CD4-positive, alpha-beta T cell treated with Interleukin-12 subunit alpha and Interleukin-12 subunit beta, for 1 hour (primary cell): ENCODE measurements at regions not wholly inside any gene's neighbourhood (a gene's known extent, or its start where the extent isn't known, plus 50 kb on each side); places are given as distances from the start of the nearest gene placed in this dataset.
"Not testable (repeated sequence)": the region's sequence is repeated elsewhere in the genome, so short reads cannot be mapped to it uniquely, and the experiment has no call there.

Source experiments
- DNase-seq: peaks from one replicate; pipeline ENCODE4 v3.0.0-alpha.2; 2020

DNA sequence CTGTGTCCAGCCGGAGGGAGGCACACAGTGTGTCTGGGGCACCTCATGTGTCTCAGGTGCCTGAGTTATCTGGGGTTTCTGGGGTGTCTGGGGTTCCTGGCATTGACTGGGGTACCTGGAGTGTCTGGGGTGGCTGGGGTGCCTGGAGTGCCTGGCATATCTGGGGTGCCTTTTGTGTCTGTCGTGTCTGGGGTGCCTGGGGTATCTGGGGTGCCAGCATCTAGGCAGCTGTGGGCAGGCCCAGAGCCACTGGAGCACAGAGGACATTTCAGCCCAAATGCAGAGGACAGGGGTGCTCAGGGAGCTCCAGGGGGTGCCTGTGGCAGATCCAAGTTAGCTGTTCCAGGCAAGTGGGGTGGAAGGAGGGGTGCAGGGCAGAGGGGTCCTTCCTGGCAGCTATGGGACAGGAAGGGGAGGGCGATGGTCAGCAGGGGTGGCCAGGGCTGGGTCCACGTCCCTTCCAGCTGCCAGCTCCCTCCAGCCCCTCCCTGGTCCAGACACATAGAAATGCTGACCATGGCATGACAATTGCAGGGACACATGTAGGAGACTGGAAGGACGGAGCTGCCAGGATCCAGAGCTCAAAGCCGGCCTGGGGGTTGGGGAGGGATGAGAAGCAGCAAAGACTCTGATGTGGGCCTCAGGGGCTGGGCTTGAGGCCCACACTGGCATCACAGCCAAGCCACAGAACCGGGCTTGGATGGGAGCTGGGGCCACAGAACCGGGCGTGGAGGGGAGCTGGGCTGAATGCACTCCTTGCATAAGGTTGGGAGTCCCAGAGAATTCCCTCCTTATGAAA is 133.0 kb downstream of the BRD1 start:
- no peak for DNase-seq

DNA sequence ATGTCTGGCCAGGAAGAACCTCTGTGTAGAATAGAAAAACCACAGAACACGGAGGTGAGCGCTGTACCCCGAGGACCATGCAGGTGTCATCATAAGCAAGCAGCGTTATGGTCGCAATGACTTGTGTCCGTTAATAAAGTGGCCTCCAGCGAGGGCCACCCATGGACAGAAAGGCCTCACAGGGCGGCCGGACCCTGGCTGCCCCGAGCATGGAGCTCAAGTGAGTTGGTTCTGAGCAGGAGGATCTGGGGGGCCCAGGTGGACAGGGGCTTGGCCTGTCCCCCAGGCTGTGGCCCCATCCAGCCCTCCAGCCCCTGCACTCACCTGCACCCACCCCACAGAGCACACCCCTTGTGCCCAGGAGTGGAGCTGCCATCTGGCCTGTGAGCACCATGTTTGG is 133.8 kb downstream of the BRD1 start:
- DNase-seq, result no peak

- DNase-seq, result no peak
These were observed 134.3 kb downstream of the BRD1 start for GRCh38 chr22:49693416-49693815.

GRCh38 chr22:49692499-49693225 is 135.0 kb downstream of the BRD1 start:
- no peak for DNase-seq

- DNase-seq, result no peak
These were observed 136.4 kb downstream of the BRD1 start for GRCh38 chr22:49691256-49691655.

DNA sequence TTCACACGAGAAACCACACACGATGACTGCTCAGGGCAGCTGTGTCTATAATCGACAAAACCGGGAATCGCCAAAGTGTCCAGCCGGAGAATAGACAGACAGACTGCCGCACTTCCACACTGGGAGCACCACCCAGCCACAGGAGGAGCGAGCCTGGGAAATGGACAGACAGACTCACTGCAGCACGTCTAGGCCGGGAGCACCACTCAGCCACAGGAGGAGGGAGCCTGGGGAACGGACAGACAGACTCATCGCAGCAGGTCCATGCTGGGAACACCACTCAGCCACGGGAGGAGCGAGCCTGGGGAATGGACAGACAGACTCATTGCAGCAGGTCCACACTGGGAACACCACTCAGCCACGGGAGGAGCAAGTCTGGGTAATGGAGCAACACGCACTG is 137.2 kb downstream of the BRD1 start:
- no peak for DNase-seq

DNA sequence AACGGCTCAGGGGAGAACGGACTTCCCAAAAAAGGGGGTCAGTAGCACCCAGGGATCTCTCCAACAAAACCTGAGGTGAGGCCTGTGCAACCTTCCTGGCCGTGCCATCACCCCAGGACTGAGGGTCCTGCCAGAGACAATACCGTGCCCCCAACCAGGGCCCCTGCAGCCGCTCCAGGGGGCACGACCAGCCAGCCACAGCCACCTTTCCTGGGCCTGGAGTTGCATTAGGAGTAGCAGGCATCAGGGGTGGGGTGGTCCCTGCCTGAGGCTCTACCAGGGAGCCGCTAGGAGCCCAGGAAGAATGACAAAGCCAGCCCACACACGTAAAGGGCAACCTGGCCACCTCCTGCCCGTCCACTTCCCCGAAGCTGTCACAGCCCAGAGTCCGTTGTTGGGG is 137.8 kb downstream of the BRD1 start:
- DNase-seq, result no peak

DNA sequence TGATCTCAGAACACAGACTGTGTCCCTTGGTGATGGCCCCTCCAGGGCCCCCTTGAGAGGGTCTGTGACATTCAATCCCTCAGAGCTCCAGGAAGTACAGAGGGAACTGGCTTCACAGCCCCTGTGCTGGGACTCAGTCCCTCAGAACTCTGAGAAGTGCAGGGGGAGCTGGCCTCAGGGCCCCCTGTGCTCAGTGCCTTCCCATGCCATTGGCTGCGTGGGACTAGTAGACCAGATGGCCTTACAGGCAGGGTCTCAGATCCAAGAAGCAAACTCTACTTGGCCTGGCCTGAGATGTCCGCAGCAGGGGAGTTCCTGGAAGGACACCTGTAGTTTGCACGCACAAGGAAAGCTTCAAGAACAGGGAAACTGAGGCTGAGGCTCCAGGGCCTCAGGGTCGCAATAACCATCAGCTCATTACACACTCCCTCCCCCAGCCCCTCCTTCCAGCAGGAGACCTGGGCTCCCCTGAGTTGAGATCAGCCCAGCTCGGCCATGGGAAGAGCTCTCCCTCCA is 138.4 kb downstream of the BRD1 start:
- DNase-seq, result no peak

DNA sequence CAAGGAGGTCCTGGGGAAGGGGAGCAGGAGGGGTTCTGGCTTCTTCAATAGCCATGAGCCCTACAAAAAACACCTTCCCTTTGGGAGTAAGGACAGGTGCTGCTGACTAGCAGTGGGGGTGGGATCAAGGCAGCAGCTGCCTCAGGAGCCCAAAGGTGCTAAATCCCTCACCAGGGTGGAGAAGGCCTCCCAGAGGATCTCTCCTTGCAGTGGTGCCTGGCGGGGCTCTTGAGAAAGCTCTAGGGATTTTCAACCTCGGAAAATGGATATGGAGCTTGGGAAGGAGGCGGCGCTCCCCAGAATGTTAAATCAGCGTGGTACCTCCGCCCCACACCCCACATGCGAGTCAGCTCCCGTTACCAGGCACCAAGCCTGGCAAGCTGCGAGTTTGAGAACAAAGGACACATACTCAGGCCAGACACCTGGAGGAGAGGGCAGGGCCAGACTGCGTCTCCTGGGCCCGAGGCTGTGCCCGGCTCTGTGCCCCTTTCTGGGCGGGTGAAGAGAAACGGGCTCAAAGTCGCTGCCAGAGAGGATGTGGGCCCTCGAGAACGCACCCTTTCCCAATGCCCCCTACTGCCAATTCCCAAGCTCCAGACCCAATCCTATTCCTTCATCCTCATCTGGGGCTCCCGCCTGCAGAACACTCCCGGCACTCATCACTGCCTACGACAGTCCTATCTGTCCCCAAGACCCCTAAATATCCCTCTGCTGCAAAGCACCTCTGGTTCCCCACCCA is 139.0 kb downstream of the BRD1 start:
- no peak for DNase-seq

DNA sequence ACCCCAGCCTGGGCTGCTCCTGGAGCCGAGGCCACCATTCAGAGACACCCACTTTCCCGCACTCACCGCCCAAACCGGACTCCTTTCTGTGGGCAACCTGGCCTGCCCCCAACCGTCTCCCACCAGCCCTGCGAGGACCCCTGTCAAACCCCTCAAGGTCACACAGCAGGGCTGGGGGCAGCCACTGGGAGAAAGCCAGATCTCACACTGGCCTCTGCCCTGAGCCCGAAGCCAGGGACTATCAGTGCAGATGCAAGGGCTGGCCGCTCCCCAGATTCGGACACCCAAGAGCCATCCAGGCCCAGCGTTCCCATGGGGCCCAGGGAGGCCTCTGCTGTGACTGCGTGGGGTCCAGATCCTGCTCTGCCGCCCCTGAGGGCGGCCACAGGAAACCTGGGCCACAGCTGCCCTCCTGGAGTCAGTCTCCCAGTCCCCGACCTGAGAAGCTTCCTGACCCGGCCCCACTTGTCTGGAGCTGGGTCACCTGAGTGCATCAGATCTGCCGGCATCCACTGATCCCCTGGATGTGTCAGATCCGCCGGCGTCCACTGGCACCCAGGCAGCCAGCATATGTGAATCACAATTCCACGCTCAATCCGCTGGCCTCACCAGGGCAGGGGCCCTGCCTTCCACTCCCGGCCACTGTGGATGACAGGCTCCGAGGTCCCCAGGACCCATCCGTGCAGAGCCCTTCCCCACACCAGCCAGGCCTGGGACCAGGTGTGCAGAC is 139.7 kb downstream of the BRD1 start:
- no peak for DNase-seq

- DNase-seq, result no peak
These were observed 140.3 kb downstream of the BRD1 start for GRCh38 chr22:49687333-49687732.

- no peak for DNase-seq
These were observed 141.0 kb downstream of the BRD1 start for GRCh38 chr22:49686495-49687219.

GRCh38 chr22:49685686-49686085 is 142.0 kb downstream of the BRD1 start:
- no peak for DNase-seq

DNA sequence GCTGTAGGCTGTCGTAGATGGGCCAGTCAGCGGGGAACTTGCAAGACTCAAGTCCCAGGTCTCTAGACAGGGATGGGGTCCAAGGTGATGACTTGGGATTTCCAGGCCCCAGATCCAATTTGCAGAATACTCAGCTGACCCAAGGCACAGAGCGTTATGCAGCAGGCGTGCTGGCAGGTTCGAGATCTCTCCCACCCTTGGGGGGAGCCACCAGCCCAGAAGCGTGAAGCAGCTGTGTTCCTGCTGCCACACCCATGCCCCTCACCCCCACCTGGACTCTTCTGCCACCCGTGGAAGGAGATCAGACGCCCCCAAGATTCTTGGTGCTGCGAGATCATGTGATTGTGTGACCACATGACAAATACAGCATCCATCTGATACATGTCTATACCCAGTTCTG is 142.6 kb downstream of the BRD1 start:
- no peak for DNase-seq

- no peak for DNase-seq
These were observed 144.6 kb downstream of the BRD1 start for GRCh38 chr22:49683032-49683431.

DNA sequence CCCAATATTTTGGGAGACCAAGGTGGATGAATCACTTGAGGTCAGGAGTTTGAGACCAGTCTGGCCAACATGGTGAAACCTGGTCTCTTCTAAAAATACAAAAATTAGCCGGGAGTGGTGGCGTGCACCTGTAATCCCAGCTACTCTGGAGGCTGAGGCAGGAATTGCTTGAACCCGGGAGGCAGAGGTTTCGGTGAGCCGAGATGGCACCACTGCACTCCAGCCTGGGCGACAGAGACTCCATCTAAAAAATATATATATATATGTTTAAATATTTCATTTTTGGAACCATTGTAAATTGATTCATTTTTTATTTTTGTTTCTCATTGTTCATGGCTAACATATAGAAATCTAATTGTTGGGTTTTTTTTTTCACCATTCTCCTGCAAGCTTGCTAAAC is 146.9 kb downstream of the BRD1 start:
- DNase-seq, result not testable (repeated sequence)

DNA sequence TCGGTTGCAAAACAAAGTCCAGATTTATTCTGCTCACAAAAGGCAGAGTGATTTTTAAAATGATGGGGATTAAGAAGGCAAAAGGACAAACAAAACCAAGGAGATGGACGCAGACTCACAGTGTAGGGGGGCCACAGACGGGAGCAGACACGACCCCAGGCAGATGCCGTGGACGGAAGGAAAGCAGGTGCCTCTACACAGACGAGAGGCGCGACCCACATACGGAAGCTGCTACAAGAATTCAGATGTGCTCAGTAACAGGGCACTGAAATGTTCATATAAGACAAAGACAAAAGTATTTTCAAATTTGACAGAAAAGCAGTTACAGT is 148.9 kb downstream of the BRD1 start:
- DNase-seq, result no peak

GRCh38 chr22:49678137-49678841 is 149.4 kb downstream of the BRD1 start:
- DNase-seq, result no peak

DNA sequence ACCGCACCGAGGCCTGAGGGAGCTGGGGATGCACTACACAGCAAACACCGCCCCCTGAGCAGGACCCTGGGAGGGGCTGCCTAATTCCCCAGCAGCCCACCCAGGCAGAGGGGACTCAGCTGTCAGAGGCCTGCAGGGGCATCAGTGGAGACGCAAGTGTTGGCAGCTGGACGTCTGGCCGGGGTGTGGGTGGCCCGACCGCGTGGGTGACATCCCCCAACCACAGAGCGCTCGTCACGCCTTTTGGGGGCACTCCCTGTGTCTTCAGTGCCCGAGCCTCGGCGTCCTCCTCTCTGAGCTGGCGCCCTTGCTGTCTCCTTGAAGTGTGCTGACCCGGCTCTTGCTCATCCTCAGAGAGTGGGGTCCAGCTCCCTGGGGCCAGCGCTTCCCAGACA is 150.2 kb downstream of the BRD1 start:
- DNase-seq, result no peak

GRCh38 chr22:49676783-49677494 is 150.7 kb downstream of the BRD1 start:
- no peak for DNase-seq

DNA sequence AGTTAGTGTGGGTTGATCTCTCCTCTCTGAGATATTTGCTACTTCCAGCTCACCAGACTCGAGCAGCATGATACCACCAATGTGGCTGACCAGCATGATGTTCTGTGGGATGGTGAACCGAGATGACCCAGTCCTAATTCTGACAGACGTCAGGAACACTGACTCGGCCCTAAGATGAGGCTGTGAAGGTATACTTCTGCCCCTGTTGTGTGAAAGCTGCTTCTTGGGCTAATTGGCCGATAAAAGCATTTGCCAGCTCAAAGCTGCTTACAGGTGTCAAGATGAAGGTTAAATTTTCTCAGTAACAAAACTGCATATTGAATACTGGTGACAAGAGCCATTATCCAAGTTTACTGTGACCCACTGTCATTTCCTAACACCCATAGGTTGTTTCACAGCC is 151.4 kb downstream of the BRD1 start:
- DNase-seq, result no peak
